Neural crest cell (in vitro differentiated cells): ENCODE measurements at regions not wholly inside any gene's neighbourhood (a gene's known extent, or its start where the extent isn't known, plus 50 kb on each side); places are given as distances from the start of the nearest gene placed in this dataset.

Experiments used
- DNase-seq: peaks from one replicate; pipeline ENCODE4 v3.0.0; 2021; ENCODE audit warnings: low read depth, mixed read lengths, low spot score
- H3K27ac Mint-ChIP-seq: one replicate; pipeline ENCODE4 v1.8.0; 2021; ENCODE audit warnings: mild to moderate bottlenecking, mixed read lengths; ENCODE audit not compliant: unreplicated experiment
- H3K27me3 Mint-ChIP-seq: 2 replicates; pipeline ENCODE4 v1.8.0; 2021; ENCODE audit warnings: low read depth, mild to moderate bottlenecking, mixed read lengths
- H3K36me3 Mint-ChIP-seq: 2 replicates; pipeline ENCODE4 v1.8.0; 2021; ENCODE audit warnings: low read depth, mild to moderate bottlenecking, mixed read lengths
- H3K4me1 Mint-ChIP-seq: 2 replicates; pipeline ENCODE4 v1.8.0; 2021; ENCODE audit warnings: mixed read lengths
- H3K4me3 Mint-ChIP-seq: one replicate; pipeline ENCODE4 v1.8.0; 2021; ENCODE audit warnings: mild to moderate bottlenecking, mixed read lengths
- H3K9me3 Mint-ChIP-seq: 2 replicates; pipeline ENCODE4 v1.8.0; 2021; ENCODE audit warnings: mixed read lengths
- TF ChIP-seq, protein P1 (sequence below): fragments of 200-600 bp; sonication (generic); conservative IDR thresholded peaks from 2 replicates; pipeline ENCODE4 v1.5.0; 2021; ENCODE audit warnings: antibody characterized with exemption, mild to moderate bottlenecking

DNA sequence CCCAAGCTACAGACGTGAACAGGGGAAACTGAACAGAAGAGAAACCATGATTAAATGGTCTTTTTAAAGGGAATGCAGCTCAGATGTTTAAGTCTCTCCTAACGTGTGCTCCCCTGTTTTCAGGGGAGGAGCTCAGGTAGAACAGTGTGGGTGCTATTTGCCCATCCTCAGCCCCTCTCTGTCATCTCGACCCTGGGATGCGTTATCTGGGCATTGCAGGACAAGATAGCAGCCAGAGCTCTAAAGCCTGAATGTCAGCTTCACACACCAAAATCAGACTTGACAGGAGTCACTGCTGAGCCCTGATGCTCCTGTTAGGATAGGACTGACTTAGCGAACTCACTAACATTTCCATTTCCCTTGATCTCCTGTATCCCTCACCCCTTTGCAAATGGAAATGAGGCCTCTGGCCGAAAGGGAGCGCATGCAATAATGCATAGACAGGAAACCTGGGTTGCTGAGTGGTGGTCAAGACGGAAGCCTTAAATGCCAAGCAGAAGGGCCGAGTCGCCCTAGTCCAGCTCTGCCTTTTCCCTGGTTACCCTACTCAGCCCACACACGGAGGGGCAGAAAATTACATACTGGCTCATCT is 234.9 kb upstream of the TPM1 start:
- Mint-ChIP-seq H3K9me3 (no peaks in the 10 kb centered on the region), H3K36me3 (no peaks in the 10 kb centered on the region), H3K27me3 (no peaks in the 10 kb centered on the region), H3K27ac (no peak overlapping the region), H3K4me1 (peaks cover 48% of the 10 kb centered on the region), H3K4me3 (no peak overlapping the region)
- DNase-seq = no peak
- TF ChIP-seq, protein P1, sequence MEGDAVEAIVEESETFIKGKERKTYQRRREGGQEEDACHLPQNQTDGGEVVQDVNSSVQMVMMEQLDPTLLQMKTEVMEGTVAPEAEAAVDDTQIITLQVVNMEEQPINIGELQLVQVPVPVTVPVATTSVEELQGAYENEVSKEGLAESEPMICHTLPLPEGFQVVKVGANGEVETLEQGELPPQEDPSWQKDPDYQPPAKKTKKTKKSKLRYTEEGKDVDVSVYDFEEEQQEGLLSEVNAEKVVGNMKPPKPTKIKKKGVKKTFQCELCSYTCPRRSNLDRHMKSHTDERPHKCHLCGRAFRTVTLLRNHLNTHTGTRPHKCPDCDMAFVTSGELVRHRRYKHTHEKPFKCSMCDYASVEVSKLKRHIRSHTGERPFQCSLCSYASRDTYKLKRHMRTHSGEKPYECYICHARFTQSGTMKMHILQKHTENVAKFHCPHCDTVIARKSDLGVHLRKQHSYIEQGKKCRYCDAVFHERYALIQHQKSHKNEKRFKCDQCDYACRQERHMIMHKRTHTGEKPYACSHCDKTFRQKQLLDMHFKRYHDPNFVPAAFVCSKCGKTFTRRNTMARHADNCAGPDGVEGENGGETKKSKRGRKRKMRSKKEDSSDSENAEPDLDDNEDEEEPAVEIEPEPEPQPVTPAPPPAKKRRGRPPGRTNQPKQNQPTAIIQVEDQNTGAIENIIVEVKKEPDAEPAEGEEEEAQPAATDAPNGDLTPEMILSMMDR = no peak

DNA sequence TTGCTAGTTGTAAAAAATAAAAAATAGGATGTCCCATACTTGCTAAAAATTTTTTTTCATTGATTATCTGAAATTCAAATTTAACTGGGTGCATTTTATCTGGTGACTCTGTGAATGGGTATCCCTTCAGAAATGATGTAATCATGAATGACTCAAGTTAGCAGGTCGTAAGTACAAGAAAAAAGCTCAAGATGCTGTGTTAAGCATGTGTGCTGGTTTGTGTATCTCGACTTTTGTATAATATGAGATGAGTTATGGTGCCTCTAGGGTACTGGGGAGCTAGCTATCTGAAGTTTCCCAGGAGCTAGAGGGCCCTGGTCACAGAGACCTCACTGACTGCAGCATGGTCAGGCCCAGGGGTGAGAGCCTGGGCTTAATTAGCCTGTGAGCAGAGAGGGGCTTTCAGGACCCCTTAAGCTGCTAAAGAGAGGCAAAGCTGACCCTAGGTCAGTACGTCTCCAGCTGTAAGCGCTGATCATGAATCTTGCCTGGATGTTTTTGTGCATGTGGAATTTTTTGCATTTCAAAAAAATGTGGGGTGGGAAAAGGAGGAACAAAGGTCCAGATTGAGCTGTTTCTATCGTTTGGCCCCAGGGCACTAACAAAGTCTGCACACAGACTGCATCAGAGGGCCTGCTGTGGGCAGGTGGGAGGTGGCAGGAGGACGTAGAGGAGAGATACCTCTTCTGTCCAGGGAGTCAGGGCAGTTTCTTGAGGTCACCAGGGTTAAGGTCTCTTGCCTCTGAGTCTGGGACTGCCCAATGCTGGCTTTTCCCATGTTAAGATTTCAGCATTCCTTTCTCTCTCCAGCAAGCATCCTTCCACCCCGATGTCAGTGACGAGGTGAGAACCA is 233.2 kb upstream of the TPM1 start:
- H3K27ac Mint-ChIP-seq = no peak overlapping the region

DNA sequence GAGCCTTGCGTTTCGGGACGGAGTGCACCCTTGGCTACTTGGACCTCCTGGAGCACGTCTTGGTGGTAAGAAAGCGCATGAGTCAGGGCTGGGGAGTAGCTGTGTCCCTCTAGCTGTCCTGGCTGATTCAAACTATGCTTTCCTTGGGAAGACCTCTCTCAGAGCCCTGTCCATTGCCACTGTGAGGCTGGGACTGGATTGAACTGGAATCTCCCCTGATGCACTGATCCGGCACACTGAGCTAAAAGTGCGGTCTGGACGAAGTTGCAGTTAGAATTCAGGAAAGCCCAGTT is 232.6 kb upstream of the TPM1 start:
- TF ChIP-seq, protein P1 = no peak
- Mint-ChIP-seq H3K36me3 (no peaks in the 10 kb centered on the region), H3K9me3 (no peaks in the 10 kb centered on the region), H3K4me1 (peaks cover 51% of the 10 kb centered on the region), H3K27ac (no peak overlapping the region), H3K4me3 (no peak overlapping the region), H3K27me3 (no peaks in the 10 kb centered on the region)
- no peak for DNase-seq

More for the DNA sequence above, 233.2 kb upstream of the TPM1 start:
- H3K36me3 Mint-ChIP-seq = no peaks in the 10 kb centered on the region
- no peak for DNase-seq
- H3K4me1 Mint-ChIP-seq = peaks cover 46% of the 10 kb centered on the region
- TF ChIP-seq, protein P1 = no peak
- no peaks in the 10 kb centered on the region for H3K9me3 Mint-ChIP-seq
- no peaks in the 10 kb centered on the region for H3K27me3 Mint-ChIP-seq
- no peak overlapping the region for H3K4me3 Mint-ChIP-seq

DNA sequence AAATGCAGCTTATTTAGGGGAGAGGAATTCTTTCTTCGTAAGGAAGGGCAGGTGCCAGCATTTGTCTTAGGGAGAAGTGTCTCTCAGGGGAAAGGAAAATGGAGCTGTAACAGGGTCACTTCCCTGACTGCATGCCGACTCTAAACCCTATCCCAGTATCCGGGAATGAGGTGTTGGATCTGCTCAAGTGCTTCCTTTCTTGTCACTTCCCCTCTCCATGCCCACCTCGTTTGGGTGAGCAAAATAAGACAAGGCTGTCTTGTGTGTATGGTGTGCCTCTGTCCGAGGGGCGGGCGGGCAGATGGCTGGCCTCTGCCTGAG is 230.1 kb upstream of the TPM1 start:
- TF ChIP-seq, protein P1 = no peak
- Mint-ChIP-seq H3K9me3 (no peaks in the 10 kb centered on the region), H3K4me1 (peaks cover 55% of the 10 kb centered on the region), H3K4me3 (no peak overlapping the region), H3K36me3 (no peaks in the 10 kb centered on the region), H3K27me3 (no peaks in the 10 kb centered on the region), H3K27ac (no peak overlapping the region)
- DNase-seq = no peak

DNA sequence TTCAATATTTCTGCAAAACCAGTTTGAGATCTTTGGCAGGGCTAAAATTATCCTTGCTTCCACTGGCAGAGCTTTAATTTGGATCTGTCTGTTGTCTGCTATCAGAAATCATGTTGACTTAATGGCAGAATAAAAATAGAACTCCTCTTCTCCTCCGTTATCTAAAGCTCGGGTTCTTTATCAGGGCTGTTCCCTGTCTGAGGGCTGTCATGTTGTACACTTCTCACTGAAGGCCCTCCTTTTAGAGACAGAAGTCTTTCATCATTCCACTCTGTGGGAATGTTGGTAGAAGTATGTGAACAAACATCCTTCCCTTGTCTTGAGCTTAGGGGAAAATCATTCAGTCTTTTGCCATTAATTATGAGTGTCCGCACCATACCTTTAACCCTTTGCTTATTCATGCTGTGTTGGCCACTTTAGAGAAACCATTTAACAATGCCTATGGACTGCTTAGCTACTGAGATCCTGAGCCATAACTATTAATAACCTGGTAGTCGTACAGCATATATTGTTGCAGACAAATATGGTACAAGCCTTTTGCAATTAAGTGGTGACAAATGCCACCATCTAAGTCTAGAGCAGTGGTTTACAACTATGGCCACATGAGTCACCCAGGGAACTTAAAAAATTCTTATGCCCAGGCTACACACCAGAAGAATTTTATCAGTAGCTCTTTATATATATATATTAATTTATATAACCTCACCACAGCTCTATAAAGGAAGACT is 226.0 kb upstream of the TPM1 start:
- no peaks in the 10 kb centered on the region for H3K36me3 Mint-ChIP-seq
- TF ChIP-seq, protein P1 = no peak
- no peak overlapping the region for H3K27ac Mint-ChIP-seq
- no peaks in the 10 kb centered on the region for H3K9me3 Mint-ChIP-seq
- H3K4me3 Mint-ChIP-seq = no peak overlapping the region
- H3K4me1 Mint-ChIP-seq = peaks cover 32% of the 10 kb centered on the region
- no peaks in the 10 kb centered on the region for H3K27me3 Mint-ChIP-seq
- no peak for DNase-seq
